HepG2 (cell line): ENCODE measurements at regions not wholly inside any gene's neighbourhood (a gene's known extent, or its start where the extent isn't known, plus 50 kb on each side); places are given as distances from the start of the nearest gene placed in this dataset.

ENCODE experiments used
- ATF1 ChIP-seq: IDR thresholded peaks from 2 replicates; pipeline ENCODE4 v1.6.1; 2016; ENCODE audit warnings: mild to moderate bottlenecking, control low read depth
- BRCA1 ChIP-seq: sonication (generic); formaldehyde crosslinking; IDR thresholded peaks from 2 replicates; pipeline ENCODE4 v1.4.0; 2020; ENCODE audit warnings: missing genetic modification reagents
- EP300 ChIP-seq, 3 experiments: sonication (generic) in 1 of 3; formaldehyde crosslinking in 1 of 3; IDR thresholded peaks; 2 replicates each; pipeline versions ENCODE4 v1.5.1 to v1.6.1; 2011 to 2020; ENCODE audit warnings: low read depth in 2 of 3, low read length in 2 of 3, borderline replicate concordance in 1 of 3, improper control_type of control experiment in 1 of 3, mild to moderate bottlenecking in 1 of 3, missing genetic modification reagents in 1 of 3, moderate library complexity in 1 of 3
- KDM1A ChIP-seq: IDR thresholded peaks from 2 replicates; pipeline ENCODE4 v1.6.1; 2016; ENCODE audit warnings: missing compliant biosample characterization
- NFRKB ChIP-seq: fragments of 450-650 bp; IDR thresholded peaks from 2 replicates; pipeline ENCODE4 v1.6.1; 2017
- REXO4 ChIP-seq: sonication (generic); formaldehyde crosslinking; IDR thresholded peaks from 2 replicates; pipeline ENCODE4 v1.8.0; 2022; ENCODE audit warnings: missing genetic modification reagents, mild to moderate bottlenecking, borderline replicate concordance
- RFX3 ChIP-seq: IDR thresholded peaks from 2 replicates; pipeline ENCODE4 v1.6.1; 2016; ENCODE audit warnings: missing biosample characterization, missing genetic modification reagents
- SMAD1 ChIP-seq: sonication (generic); formaldehyde crosslinking; IDR thresholded peaks from 2 replicates; pipeline ENCODE4 v1.4.0; 2020; ENCODE audit warnings: missing genetic modification reagents, low read depth, mild to moderate bottlenecking, borderline replicate concordance
- STAG1 ChIP-seq: sonication (generic); formaldehyde crosslinking; IDR thresholded peaks from 2 replicates; pipeline ENCODE4 v1.4.0; 2020; ENCODE audit warnings: missing genetic modification reagents
- TOE1 ChIP-seq: sonication (generic); formaldehyde crosslinking; IDR thresholded peaks from 2 replicates; pipeline ENCODE4 v1.4.0; 2020; ENCODE audit warnings: mild to moderate bottlenecking, missing genetic modification reagents
- ZNF615 ChIP-seq: sonication (generic); formaldehyde crosslinking; IDR thresholded peaks from 2 replicates; pipeline ENCODE4 v1.5.0; 2020; ENCODE audit warnings: mild to moderate bottlenecking, missing genetic modification reagents, borderline replicate concordance
- ZNF768 ChIP-seq: sonication (generic); formaldehyde crosslinking; IDR thresholded peaks from 2 replicates; pipeline ENCODE4 v1.4.0; 2020; ENCODE audit warnings: missing genetic modification reagents
- ZNF780A ChIP-seq: sonication (generic); formaldehyde crosslinking; IDR thresholded peaks from 2 replicates; pipeline ENCODE4 v1.8.0; 2022; ENCODE audit warnings: mild to moderate bottlenecking, missing genetic modification reagents, moderate library complexity
- TF ChIP-seq, protein P1 (sequence below): sonication (generic); formaldehyde crosslinking; IDR thresholded peaks from 2 replicates; pipeline ENCODE4 v1.4.0; 2020; ENCODE audit warnings: missing genetic modification reagents, borderline replicate concordance
- TF ChIP-seq, protein P2 (sequence below): sonication (generic); formaldehyde crosslinking; IDR thresholded peaks from 2 replicates; pipeline ENCODE4 v1.5.0; 2020; ENCODE audit warnings: missing genetic modification reagents
- TF ChIP-seq, protein P3 (sequence below): sonication (generic); IDR thresholded peaks from 2 replicates; pipeline ENCODE4 v1.6.1; 2016; ENCODE audit warnings: low read depth, borderline replicate concordance
- TF ChIP-seq, protein P4 (sequence below), 2 experiments: fragments of 450-650 bp in 1 of 2; sonication (generic) in 1 of 2; formaldehyde crosslinking in 1 of 2; IDR thresholded peaks; 2 replicates each; pipeline versions ENCODE4 v1.6.1 to v1.8.0; 2016 to 2022; ENCODE audit warnings: antibody characterized with exemption in 1 of 2, mild to moderate bottlenecking in 1 of 2, missing genetic modification reagents in 1 of 2

DNA sequence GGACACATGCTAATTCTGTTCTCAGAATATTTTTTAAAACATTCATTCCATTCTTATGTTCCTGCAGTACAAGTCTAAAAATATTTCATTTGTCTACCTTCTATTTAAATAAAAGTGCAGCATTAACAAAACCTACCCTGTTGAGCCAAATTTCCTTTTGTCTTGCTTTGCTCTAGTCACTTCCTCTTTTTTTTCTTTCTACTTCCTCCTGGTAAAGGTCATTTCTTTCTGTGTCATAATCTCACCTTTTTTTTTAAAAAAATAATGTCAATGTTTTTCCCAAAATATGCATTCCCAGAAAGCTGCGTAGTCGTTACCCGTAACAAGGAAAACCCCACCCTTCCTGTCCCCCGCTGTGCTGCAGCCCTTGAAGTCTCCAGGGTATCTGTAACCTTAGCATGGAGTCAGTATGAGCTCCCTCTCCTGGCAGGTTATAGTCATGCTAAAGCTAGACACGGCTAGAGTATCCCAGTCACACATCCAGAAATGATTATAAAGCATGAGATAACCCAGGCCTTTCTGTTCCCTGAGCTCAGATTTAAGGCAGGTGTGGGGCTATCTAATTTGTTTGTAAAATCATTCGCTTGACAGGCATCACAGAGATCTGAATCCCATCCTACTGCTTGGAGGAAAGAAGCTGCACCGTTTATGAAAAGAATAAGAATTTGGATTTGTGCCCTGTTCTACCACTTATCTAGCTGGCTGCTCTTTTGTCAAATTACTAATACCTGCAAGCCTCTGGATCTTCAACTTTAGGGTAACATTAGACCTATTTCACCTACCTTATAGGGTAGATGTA, 51.1 kb upstream of the EED start (continued):
- TF ChIP-seq ATF1 (CRISPR knock-in tag) (no peak), KDM1A (CRISPR knock-in tag) (no peak), STAG1 (CRISPR knock-in tag) (peak; percentile 81), BRCA1 (CRISPR knock-in tag) (no peak), SMAD1 (CRISPR knock-in tag) (no peak), ZNF768 (CRISPR knock-in tag) (no peak), RFX3 (CRISPR knock-in tag) (no peak), ZNF615 (CRISPR knock-in tag) (no peak), REXO4 (no peak), EP300 (IDR thresholded peaks at IDR 0.05; ENCODE audit: low read depth in 2 of 2, low read length in 2 of 2) (no peak), EP300 (CRISPR knock-in tag; IDR thresholded peaks at IDR 0.05; ENCODE audit: borderline replicate concordance) (no peak), TOE1 (CRISPR knock-in tag) (no peak), NFRKB (no peak), ZNF780A (no peak)
- TF ChIP-seq, protein P1, sequence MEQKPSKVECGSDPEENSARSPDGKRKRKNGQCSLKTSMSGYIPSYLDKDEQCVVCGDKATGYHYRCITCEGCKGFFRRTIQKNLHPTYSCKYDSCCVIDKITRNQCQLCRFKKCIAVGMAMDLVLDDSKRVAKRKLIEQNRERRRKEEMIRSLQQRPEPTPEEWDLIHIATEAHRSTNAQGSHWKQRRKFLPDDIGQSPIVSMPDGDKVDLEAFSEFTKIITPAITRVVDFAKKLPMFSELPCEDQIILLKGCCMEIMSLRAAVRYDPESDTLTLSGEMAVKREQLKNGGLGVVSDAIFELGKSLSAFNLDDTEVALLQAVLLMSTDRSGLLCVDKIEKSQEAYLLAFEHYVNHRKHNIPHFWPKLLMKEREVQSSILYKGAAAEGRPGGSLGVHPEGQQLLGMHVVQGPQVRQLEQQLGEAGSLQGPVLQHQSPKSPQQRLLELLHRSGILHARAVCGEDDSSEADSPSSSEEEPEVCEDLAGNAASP, result peak; percentile 38; the same call in 1 of the 2 replicates
- TF ChIP-seq, protein P2, sequence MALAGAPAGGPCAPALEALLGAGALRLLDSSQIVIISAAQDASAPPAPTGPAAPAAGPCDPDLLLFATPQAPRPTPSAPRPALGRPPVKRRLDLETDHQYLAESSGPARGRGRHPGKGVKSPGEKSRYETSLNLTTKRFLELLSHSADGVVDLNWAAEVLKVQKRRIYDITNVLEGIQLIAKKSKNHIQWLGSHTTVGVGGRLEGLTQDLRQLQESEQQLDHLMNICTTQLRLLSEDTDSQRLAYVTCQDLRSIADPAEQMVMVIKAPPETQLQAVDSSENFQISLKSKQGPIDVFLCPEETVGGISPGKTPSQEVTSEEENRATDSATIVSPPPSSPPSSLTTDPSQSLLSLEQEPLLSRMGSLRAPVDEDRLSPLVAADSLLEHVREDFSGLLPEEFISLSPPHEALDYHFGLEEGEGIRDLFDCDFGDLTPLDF (CRISPR knock-in tag), result no peak
- TF ChIP-seq, protein P3, sequence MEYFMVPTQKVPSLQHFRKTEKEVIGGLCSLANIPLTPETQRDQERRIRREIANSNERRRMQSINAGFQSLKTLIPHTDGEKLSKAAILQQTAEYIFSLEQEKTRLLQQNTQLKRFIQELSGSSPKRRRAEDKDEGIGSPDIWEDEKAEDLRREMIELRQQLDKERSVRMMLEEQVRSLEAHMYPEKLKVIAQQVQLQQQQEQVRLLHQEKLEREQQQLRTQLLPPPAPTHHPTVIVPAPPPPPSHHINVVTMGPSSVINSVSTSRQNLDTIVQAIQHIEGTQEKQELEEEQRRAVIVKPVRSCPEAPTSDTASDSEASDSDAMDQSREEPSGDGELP, result no peak
- TF ChIP-seq, protein P4, sequence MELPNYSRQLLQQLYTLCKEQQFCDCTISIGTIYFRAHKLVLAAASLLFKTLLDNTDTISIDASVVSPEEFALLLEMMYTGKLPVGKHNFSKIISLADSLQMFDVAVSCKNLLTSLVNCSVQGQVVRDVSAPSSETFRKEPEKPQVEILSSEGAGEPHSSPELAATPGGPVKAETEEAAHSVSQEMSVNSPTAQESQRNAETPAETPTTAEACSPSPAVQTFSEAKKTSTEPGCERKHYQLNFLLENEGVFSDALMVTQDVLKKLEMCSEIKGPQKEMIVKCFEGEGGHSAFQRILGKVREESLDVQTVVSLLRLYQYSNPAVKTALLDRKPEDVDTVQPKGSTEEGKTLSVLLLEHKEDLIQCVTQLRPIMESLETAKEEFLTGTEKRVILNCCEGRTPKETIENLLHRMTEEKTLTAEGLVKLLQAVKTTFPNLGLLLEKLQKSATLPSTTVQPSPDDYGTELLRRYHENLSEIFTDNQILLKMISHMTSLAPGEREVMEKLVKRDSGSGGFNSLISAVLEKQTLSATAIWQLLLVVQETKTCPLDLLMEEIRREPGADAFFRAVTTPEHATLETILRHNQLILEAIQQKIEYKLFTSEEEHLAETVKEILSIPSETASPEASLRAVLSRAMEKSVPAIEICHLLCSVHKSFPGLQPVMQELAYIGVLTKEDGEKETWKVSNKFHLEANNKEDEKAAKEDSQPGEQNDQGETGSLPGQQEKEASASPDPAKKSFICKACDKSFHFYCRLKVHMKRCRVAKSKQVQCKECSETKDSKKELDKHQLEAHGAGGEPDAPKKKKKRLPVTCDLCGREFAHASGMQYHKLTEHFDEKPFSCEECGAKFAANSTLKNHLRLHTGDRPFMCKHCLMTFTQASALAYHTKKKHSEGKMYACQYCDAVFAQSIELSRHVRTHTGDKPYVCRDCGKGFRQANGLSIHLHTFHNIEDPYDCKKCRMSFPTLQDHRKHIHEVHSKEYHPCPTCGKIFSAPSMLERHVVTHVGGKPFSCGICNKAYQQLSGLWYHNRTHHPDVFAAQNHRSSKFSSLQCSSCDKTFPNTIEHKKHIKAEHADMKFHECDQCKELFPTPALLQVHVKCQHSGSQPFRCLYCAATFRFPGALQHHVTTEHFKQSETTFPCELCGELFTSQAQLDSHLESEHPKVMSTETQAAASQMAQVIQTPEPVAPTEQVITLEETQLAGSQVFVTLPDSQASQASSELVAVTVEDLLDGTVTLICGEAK (IDR thresholded peaks at IDR 0.05), result no peak
- TF ChIP-seq, protein P4 (CRISPR knock-in tag; IDR thresholded peaks at IDR 0.05), result no peak
